SK-N-MC (cell line): ENCODE measurements at regions not wholly inside any gene's neighbourhood (a gene's known extent, or its start where the extent isn't known, plus 50 kb on each side); places are given as distances from the start of the nearest gene placed in this dataset.

Experiments
- EZH2 ChIP-seq: fragments of 200-600 bp; sonication (generic); IDR thresholded peaks from one replicate; pipeline ENCODE4 v1.6.1; 2017; ENCODE audit warnings: antibody characterized with exemption
- POLR2AphosphoS5 ChIP-seq: IDR thresholded peaks from 2 replicates; pipeline ENCODE4 v1.6.1; 2012; ENCODE audit warnings: mild to moderate bottlenecking, low read depth, low read length, borderline replicate concordance

DNA sequence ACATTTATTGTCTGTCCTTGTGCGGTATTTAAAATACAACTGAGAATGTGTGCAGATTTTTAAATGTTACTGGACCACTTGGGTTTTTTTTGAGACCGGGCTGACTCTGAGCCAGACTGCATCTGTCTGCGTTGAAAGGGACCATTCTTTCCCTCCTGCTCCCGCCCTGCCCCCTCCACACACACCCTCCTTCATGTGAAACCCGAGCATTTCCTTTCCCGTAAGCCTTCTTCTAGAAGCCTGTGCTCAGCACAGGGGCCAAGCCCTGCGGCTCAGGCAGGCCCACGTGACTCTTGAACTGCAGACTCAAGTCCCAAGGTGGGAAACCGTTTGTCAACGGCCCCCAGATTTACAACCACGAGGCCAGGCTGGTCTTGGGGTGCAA is 82.7 kb upstream of the FOXC1 start:
- TF ChIP-seq EZH2 (no peak), POLR2AphosphoS5 (no peak)
